ENCODE measurements at regions not wholly inside any gene's neighbourhood (a gene's known extent, or its start where the extent isn't known, plus 50 kb on each side); places are given as distances from the start of the nearest gene placed in this dataset.

- TF ChIP-seq POLR2A (IDR thresholded peaks at IDR 0.05) (no peak), CTCF (IDR thresholded peaks at IDR 0.05) (no peak)
Measured at GRCh38 chr13:76481738-76482137, 404.5 kb downstream of the KCTD12 start.

Measured in Peyer's patch (tissue), 4 donors.